Epithelial cell of proximal tubule (primary cell): ENCODE measurements at regions not wholly inside any gene's neighbourhood (a gene's known extent, or its start where the extent isn't known, plus 50 kb on each side); places are given as distances from the start of the nearest gene placed in this dataset.

Experiments used
- DNase-seq: peaks from one replicate; pipeline ENCODE4 v3.0.0-alpha.2; 2011; ENCODE audit warnings: low read depth
- H3K4me3 ChIP-seq: 2 replicates; pipeline ENCODE4 v1.5.1; 2011; ENCODE audit warnings: low read depth, mild to moderate bottlenecking, low read length
- CTCF ChIP-seq: conservative IDR thresholded peaks from 2 replicates; pipeline ENCODE4 v1.5.1; 2012; ENCODE audit warnings: low read depth, mild to moderate bottlenecking, low read length

GRCh38 chr6:163730246-163731210 lies 316.0 kb downstream of the QKI start:
- no peak for DNase-seq
- TF ChIP-seq CTCF = no peak
- no peak overlapping the region for H3K4me3 ChIP-seq

- TF ChIP-seq CTCF = no peak
- no peak overlapping the region for H3K4me3 ChIP-seq
- DNase-seq = no peak
Measured at GRCh38 chr6:163729127-163729872, 314.8 kb downstream of the QKI start.

- DNase-seq = no peak
- no peak overlapping the region for H3K4me3 ChIP-seq
- no peak for TF ChIP-seq CTCF
Measured at GRCh38 chr6:163728442-163729126, 314.1 kb downstream of the QKI start.

- no peak overlapping the region for H3K4me3 ChIP-seq
- no peak for DNase-seq
- no peak for TF ChIP-seq CTCF
Measured at GRCh38 chr6:163726037-163726695, 311.6 kb downstream of the QKI start.

GRCh38 chr6:163725008-163725941 lies 310.8 kb downstream of the QKI start:
- no peak for TF ChIP-seq CTCF
- DNase-seq = no peak

More at GRCh38 chr6:163725008-163725941, 310.8 kb downstream of the QKI start:
- no peak overlapping the region for H3K4me3 ChIP-seq
